Stimulated activated CD8-positive, alpha-beta memory T cell treated with anti-CD3 and anti-CD28 coated beads, Interleukin-7, amount 100 ng/mL, for 4 hours (primary cell): ENCODE measurements at regions not wholly inside any gene's neighbourhood (a gene's known extent, or its start where the extent isn't known, plus 50 kb on each side); places are given as distances from the start of the nearest gene placed in this dataset.
"Not testable (repeated sequence)": the region's sequence is repeated elsewhere in the genome, so short reads cannot be mapped to it uniquely, and the experiment has no call there.

Experiments
- DNase-seq, 2 donors: peaks; one replicate each; pipeline ENCODE4 v3.0.0-alpha.2; 2020; ENCODE audit warnings: low read depth in 2 of 2

DNA sequence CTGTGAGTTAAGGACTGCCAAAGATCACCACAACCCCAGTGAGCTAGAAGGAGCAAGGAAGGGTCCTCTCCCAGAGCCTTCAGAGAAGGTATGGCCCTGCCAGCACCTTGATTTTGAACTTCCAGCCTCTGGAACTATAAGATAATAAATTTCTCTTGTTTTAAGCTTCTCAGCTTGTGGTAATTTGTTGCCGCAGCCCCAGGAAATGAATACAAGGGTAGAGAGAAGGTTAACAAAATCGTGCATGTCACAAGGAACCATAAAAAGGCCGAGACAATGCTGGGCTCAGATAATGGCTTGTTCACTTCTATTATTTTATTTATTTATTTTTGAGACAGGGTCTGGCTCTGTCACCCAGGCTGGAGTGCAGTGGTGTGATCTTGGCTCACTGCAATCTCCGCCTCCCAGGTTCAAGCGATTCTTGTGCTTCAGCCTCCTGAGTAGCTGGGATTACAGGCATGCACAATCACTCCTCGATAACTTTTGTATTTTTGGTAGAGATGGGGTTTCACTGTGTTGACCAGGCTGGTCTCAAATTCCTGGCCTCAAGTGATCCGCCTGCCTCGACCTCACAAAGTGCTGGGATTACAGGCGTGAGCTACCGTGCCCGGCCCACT is 71.5 kb downstream of the WSB1 start:
- not testable (repeated sequence) for DNase-seq

- no peak for DNase-seq
These were observed 72.5 kb downstream of the WSB1 start for GRCh38 chr17:27366437-27366836.

DNA sequence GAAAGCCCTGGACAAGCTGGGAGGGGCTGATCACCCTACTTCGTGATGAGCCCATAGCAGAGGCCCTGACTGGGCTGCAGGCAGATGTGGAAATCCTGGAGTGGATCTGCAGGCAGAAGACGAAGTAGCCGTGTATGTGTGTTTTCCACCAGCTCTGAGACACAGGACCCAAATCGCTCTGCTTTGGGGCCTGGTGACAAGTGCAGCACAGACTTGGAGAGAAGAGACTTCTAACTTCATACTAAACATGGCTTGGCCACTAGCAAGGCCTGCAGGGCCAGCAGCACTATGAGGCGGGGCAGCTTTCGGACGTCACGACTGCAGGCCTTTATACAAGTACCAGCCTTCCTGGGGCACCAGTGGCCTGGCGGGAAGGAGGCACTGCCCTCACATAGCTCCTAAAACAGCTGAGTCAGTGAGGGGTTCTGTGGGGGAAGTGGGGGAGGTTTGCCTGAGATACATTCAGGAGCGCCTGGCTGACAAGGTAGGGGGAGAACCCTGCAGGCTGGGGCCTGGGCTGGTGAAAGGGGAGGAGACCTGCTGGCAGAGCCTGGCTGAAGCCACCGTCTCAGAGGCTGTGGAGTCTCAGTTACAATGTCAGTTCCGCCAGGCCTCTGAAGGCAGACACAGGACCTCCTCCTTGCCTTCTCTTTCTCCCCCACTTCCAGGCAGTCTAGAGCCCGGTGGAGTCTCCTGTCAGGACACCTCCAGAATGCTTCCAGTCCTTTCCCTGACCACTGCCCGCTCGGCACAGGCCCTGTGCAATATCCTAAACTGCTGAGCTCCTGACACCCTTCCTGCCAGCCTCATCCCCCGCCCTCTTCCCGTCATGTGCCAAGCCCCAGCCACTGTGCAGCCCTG is 73.4 kb downstream of the WSB1 start:
- DNase-seq: no peak

DNA sequence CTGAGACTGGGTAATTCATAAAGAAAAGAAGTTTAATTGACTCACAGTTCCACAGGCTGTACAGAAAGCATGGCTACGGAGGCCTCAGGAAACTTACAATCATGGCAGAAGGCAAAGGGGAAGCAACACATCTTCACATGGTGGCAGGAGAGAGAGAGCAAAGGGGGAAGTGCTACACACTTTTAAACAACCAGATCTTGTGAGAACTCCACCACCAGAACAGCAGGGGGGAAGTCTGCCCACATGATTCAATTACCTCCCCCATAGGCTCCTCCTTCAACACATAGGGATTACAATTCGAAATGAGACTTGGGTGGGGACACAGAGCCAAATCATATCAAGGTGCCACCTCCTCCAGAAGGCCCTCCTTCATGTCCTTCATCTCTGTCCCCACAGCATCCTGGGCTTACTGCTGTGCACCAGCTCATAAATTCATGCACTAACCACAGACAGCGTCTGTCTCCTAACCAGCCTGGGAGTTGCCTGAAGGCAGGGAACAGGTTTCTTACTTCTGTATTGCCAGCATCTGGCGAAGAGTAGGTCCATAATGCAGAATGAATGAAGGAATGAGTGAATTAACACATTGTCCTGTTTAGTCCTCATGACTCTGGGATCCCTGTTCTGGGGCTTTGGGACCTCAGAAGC is 74.4 kb downstream of the WSB1 start:
- DNase-seq: no peak

DNA sequence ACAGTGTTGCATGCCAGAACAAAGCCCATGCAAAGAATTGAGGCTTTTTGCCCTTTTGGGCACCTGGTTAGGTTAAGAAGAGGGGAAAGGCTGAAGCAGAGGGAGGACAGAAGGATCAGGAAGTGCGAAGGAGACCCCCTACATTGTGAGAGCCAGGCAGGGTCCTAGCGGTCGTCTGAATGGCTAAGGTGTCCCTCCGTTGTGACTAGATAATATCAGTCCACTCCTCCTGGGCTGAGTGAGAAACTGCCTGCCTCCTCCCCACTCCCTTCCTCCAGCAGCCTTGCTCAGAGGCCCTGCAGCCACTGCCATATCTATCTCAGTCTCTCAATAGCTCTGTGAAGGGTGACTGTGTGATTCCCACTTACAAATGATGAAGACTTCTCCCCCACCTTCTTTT is 75.1 kb downstream of the WSB1 start:
- DNase-seq: no peak

- no peak for DNase-seq
These were observed 76.9 kb downstream of the WSB1 start for GRCh38 chr17:27370776-27371175.

DNA sequence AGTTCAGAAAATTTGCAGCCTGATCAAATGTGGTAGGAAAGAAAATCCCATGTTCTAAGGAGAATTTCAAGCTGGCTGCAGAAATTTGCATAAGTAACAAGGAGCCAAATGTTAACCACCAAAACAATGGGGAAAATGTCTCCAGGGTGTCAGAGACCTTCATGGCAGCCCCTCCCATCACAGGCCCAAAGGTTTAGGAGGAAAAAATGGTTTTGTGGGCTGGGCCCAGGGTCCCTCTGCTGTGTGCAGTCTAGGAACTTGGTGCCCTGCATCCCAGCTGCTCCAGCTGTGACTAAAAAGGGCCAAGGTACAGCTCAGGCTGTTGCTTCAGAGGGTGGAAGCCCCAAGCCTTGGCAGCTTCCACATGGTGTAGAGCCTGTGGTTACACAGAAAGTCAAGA is 79.8 kb downstream of the WSB1 start:
- DNase-seq: not testable (repeated sequence)

DNA sequence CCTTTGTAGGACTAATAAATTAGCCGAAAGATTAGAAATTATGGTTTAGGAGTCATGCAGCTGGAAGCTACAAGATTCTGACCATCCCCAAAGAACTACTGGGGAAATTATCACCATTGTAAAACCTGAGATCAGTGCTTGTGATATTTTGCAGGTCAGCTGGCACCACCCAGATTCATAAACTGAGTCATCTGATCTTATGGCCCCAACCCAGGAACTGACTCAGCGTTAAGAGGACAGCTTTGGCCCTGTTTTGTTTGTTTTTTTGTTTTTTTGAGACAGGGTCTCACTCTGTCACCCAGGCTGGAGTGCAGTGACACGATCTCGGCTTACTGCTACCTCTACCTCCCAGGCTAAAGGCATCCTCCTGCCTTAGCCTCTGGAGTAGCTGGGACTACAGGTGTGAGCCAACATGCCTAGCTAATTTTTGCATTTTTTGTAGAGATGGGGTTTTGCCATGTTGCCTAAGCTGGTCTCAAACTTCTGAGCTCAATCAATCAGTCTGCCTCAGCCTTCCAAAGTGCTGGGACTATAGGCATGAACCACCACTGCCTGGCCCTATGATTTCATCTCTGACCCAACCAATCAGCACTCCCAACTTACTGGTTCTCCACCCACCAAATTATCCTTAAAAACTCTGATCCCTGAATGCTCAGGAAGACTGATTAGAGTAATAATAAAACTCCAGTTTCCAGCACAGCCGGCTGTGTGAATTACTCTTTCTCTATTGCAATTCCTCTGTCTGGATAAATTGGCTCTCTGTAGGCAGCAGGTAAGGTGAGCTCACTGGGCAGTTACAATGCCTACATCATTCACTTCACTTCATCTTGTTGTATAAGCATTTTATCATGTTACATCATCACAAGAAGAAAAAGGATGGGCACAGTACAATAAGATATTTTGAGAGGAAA is 79.4 kb upstream of the KSR1 start:
- DNase-seq: no peak

DNA sequence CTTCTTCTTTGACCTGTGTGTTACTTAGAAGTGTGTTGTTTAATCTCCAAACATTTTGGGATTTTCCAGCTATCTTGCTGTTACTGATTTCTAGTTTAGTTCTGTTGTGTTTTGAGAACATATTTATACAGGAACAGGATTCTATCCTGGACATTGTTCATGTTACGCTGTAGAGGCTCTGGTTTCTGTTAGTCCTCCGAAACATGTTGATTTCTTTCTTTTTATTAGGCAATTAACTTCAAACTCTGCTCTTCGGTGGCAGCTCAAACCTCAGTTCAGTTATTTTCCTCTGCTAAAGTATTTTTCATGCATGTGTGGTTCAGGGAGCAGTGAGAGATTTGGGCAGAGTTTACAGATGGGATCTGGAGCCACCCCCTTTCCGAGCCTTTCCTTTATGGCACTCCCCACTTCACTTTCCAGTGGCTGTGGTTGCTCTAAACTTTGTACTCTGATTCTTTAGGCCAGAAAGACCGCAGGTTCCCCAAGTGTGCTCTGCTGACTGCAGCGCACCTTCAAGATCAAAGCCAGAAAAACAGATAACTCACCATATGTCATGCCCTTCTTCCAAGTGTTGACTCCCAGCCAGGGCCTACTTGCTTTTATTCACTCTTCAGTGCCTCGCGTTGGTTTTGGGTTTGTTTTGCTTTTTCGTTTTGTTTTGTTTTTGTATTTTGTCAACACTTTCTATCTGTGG is 77.6 kb upstream of the KSR1 start:
- DNase-seq: no peak

GRCh38 chr17:27379888-27380533 is 76.2 kb upstream of the KSR1 start:
- DNase-seq: no peak

GRCh38 chr17:27380551-27380950 is 75.7 kb upstream of the KSR1 start:
- no peak for DNase-seq

- DNase-seq: peak; percentile 39 to 54
These were observed 75.2 kb upstream of the KSR1 start for GRCh38 chr17:27381007-27381501.

GRCh38 chr17:27382025-27382424 is 74.2 kb upstream of the KSR1 start:
- DNase-seq: no peak

- DNase-seq: no peak
These were observed 72.0 kb upstream of the KSR1 start for GRCh38 chr17:27384261-27384701.

- no peak for DNase-seq
These were observed 71.5 kb upstream of the KSR1 start for GRCh38 chr17:27384726-27385125.

- DNase-seq: no peak
These were observed 70.6 kb upstream of the KSR1 start for GRCh38 chr17:27385626-27386025.

DNA sequence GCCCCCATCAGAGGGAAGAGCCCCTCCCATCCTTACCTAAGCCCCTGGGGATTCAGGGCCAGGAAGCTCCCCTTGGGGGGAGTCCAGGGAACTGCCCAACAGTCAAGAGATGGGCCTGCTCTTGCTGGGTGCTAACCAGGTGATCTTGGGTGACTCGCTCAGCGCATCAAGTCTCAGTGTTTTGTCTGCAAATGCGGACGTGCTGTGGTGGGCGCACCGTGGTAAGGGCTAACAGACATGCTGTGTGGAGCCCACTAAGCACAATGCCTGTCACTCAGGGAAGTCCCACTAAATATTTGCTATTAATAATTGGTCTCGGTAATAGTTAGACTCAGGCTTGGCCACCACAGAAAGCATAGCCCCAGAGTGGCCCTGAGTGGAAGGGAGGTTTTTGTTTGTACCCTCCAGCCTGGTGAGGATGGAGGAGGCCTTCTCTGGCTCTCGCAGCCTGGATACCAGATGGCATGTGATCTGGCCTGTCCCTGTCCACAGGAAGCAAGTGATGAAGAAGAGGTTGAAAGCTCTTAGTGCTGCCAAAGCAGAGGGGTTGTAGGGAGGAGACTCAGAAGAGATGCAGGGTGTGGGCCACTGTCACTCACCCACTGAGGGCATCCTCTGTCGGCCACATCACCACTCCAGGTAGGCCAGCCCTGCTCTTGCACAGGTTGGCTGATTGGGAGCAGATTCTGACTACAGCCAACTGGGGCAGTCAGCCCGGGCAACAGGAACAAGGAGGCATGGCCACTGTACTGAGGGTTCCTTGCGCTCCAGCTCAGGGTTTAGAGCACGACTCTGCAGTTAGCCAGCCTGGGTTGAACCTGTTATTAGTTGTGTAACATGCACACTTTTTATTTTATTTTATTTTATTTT is 69.8 kb upstream of the KSR1 start:
- no peak for DNase-seq

GRCh38 chr17:27389542-27390140 is 66.6 kb upstream of the KSR1 start:
- DNase-seq: no peak

DNA sequence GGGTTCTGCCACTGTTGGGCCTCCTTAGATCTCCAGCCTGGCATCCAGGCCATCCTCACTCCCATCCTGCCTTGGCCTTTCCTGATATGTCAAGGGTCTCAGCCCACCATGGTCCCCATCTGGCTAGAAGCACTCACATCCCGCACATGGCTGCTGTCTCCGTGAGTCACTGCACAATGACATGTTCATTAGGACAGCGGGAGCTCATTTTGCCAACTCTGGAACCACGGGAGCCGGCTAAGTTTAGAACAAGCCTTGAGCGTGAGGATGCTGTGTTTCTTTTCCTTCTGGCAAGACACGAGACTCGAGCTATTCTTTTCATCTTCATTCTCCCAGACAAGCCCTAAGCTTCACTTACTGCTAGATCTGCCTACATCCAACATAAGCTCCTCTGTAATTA is 65.7 kb upstream of the KSR1 start:
- DNase-seq: no peak
